Kidney glomerular epithelial cell (primary cell): ENCODE measurements at regions not wholly inside any gene's neighbourhood (a gene's known extent, or its start where the extent isn't known, plus 50 kb on each side); places are given as distances from the start of the nearest gene placed in this dataset.
"Not testable (repeated sequence)": the region's sequence is repeated elsewhere in the genome, so short reads cannot be mapped to it uniquely, and the experiment has no call there.

Experiments
- DNase-seq: peaks from one replicate; lab custom pipeline; 2025; lab: John Stamatoyannopoulos, UW

DNA sequence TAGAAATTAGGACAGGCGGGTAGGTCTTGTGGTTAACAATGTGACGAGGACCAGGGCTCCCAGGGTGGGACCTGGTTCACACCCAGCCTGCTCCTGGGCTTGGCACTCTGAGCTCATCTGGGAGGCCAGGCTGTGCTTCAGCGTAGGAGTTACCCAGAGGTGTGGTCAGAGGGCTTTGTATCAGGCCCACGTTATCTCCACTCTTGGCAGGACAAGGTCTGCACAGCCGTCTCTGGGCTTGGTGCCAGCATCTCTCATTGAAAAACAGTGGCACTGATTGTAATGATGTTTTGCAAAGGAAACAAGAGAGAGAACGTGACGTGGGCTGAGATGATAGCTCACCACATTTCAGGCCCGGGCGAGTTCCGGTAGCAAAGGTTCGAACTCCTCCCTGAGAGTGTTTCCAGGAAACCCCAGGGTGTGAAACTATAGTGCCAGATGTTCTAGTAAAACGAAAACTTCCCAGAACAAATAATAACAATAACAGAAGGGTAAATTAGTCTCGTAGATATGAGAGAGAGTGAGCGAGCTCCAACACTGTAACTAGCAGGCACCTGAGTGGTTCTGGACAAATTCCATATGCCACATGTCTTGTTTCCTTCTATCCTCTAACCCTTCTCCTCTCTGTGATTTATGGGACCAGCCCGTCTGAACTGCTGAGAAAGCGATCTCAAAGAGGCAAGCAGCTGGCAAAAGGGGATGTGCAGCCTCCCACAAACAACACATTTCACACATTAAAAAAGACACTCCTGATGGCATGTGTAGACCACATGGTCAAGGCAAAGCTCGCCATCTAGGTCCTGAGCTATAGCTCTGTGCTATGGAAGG is 227.3 kb downstream of the KTN1 start:
- peak; percentile 59 for DNase-seq

DNA sequence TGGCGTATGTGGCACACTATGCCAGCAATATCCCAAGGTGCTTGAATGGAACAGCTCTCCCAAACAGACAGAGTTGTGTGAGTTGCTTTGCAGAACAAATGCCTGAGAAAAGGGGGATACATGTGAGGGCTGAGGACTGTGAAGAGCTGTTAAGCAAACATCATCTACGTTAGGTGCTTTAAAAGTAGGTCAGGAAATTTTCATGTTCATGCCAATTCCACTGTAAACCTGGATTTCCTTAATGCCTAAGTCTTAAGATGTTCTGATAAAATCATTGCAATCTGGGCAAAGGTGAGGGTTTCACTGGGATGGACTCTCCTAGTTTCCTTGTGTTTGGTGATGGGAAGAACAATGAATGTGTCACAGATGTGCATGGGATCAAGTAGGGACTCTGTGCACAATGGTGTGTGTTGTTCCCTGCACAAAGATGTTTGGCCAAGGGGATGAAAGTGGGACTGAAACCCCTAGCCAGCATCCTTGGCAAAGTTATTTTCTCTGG is 227.9 kb downstream of the KTN1 start:
- no peak for DNase-seq

GRCh38 chr14:55813630-55814029 is 233.6 kb downstream of the KTN1 start:
- no peak for DNase-seq

- DNase-seq, result no peak
Observed at GRCh38 chr14:55814064-55814463, 234.1 kb downstream of the KTN1 start.

DNA sequence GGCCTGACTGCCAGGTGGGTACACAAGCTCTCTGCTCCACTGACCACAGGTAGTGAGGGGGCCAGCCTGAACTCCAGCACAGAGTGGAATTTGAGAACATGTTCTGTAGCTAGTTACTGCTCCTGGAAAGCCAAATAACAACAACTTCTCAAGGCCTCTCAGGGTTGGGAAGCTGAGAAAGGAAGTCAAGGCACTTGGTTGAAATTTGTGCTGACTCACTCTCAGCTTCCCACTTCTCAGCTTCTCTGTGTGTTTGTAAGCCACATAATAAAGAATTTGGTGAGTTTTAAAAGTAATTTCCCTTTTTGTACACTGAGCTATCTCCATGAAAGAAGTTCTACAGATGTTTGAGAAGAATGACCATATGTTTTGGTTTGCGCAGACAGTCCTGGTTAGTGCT is 234.9 kb downstream of the KTN1 start:
- no peak for DNase-seq

GRCh38 chr14:55816225-55816624 is 236.2 kb downstream of the KTN1 start:
- no peak for DNase-seq

DNA sequence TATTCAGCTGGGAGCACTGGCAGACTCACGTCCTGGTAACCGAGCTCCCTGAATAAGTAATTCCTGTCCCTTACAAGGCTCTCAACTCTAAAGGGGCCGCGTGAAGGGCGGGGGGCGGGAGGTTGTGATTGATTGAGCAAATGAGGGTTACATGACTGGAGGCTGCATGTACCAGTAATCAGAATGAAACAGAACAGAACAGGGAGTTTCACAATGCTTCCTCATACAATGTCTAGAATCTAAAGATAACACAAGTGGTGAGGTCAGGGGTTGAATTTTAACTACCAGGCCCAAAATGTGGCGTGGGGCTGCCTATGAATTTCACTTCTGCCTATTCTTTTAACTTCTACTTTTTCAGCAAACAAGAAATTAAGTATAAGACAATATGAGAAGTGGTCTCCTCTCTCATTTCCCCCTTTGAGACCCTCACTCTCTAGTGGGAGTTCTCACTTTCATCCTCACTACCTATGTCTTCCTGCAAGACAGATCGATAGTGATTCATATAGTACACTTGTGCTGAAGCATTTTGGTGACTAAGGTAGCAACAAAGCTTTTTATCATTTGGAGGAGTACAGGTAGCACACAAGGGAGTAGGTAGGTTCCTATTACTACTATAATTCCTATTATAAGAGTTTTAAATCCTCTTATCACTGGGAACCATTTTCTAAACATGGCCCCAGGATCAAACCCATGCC is 239.8 kb downstream of the KTN1 start:
- no peak for DNase-seq

- no peak for DNase-seq
Observed at GRCh38 chr14:55822906-55823305, 242.9 kb downstream of the KTN1 start.

- peak; percentile 90 for DNase-seq
Observed at GRCh38 chr14:55832122-55832911, 252.3 kb downstream of the KTN1 start.

DNA sequence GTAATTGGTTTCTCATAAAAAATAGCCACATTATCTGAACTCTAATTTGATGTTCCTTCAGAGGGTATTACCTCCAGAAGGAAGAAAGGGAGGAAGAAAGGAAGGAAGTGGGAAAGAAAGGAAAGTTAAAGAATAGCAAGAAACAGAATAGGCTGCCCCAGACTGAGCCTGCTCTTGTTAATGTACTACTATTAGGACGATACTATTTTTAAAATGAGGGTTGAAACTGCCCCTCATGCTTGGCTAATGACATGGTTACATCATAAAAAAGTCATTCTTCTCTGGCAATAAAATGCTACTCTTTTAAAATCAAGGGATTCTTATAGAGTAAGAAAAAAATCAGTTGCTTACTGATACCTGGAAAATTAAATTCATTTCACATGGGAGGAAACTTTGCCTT is 253.0 kb downstream of the KTN1 start:
- peak; percentile 23 for DNase-seq

- DNase-seq, result no peak
Observed at GRCh38 chr14:55834390-55834789, 254.4 kb downstream of the KTN1 start.

GRCh38 chr14:55835985-55836384 is 256.0 kb downstream of the KTN1 start:
- DNase-seq, result no peak

GRCh38 chr14:55837467-55837866 is 257.5 kb downstream of the KTN1 start:
- no peak for DNase-seq

GRCh38 chr14:55838529-55839052 is 258.6 kb downstream of the KTN1 start:
- no peak for DNase-seq

DNA sequence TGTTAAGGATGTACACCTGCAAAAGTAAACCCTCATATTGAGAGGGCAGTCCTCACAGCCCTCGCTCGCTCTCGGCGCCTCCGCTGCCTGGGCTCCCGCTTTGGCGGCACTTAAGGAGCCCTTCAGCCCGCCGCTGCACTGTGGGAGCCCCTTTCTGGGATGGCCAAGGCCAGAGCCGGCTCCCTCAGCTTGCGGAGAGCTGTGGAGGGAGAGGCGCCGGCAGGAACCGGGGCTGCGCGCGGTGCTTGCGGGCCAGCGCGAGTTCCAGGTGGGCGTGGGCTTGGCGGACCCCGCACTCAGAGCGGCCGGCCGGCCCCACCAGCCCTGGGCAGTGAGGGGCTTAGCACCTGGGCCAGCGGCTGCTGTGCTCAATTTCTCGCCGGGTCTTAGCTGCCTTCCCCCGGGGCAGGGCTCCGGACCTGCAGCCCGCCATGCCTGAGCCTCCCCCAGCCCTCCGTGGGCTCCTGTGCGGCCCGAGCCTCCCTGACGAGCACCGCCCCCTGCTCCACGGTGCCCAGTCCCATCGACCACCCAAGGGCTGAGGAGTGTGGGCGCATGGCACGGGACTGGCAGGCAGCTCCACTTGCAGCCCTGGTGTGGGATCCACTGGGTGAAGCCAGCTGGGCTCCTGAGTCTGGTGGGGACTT is 259.4 kb downstream of the KTN1 start:
- not testable (repeated sequence) for DNase-seq

DNA sequence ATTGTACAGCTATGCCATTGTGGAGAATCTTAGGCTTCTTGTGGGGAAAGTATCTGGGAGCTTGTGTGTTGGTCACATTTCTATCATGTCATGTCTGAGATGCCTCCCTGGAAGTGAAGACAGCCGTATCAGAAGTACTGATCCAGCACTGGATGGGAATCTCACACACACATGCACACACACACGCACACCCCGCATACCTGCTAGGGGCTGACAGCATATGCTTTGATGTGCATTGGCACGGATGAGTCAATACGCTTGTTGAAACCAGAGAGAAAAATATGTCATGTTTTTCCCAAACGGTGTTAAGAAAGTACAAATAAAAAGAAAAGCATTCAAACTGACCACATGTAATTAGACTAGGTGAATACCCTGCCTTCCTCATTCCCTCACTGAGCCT is 260.8 kb downstream of the KTN1 start:
- DNase-seq, result no peak

GRCh38 chr14:55841625-55842024 is 261.6 kb downstream of the KTN1 start:
- DNase-seq, result no peak

- DNase-seq, result no peak
Observed at GRCh38 chr14:55843718-55844403, 263.9 kb downstream of the KTN1 start.

DNA sequence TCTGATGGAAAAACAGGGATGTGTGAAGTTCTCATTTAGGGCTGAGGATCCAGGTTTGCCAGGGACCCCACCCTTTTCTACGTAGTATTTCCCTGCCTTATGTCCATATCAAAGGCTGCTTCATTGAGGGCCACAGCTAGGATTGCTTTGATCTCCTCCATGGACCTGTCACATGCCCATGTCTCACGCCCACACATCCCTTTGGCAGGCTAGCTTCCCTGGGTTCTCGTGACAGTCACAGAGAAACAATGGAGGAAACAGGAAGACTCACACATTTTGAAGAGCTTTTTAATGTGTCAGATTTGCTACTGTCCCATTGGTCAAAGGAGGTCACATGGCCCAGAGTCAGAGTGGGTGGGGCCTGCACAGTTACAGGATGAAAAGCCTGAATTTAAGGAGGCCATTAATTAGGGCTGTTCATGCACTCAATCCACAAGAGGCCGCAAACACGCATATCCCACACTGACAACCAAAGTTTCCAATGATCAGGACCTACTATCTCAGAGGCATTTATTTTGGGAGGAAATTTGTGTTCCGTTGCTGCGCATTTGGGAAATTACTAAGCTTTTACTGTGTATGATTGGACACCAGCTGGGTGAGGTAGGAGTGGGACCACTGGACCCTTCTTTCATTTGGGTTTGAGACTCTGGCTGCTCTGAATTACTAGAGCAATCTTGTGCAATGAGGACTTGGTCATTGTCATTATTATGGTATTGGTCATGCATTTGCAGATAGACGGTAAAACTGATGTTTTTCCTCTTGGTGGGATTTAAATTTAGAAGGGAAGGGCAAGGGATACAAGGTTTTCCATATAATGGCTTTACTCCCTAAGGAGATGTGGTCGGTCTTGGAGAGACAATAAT is 266.2 kb downstream of the KTN1 start:
- DNase-seq, result no peak

DNA sequence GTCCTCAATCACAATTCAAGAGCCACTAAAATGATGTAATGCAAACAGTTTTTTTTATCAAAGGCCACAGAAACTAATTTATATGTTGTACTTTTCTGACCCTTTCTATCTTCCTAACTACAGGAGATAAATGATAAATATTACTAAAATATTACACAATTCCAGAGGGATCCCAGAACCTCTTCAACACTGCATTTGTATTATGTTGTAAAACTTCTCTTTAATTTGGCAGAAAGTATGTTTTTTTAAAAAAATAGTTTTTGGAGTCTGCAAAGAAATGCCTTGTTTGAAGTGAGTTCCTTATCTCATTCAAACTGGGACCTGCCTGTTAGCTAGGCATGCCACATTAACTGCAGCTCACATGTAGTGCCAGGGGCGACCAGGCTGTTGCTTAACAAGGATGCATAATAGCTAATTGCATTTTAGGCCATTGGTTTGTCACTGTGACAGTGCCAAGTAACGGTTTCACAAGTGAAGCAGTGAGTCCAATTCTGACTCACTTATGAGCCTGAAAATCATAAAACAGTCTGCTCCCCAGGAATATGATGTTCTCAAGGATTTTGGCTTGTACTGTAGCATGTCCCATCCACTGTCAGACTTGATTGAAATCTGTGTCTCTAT is 266.9 kb downstream of the KTN1 start:
- DNase-seq, result no peak
